A549 (cell line): ENCODE measurements at regions not wholly inside any gene's neighbourhood (a gene's known extent, or its start where the extent isn't known, plus 50 kb on each side); places are given as distances from the start of the nearest gene placed in this dataset.

Experiments used
- BCL3 ChIP-seq: fragments of >200 bp; sonication (Bioruptor Twin); formaldehyde crosslinking; IDR thresholded peaks from 3 replicates; pipeline ENCODE4 v1.6.1; 2016
- EHMT2 ChIP-seq: fragments of 200-600 bp; sonication (generic); IDR thresholded peaks from 2 replicates; pipeline ENCODE4 v1.6.1; 2016; ENCODE audit warnings: antibody characterized with exemption, low read depth, mild to moderate bottlenecking, moderate library complexity
- ESRRA ChIP-seq: fragments of 150-350 bp; IDR thresholded peaks from 2 replicates; pipeline ENCODE4 v1.6.1; 2014; ENCODE audit warnings: mild to moderate bottlenecking, low read length, borderline replicate concordance
- HMGXB4 ChIP-seq: fragments of 250-450 bp; sonication (Bioruptor Pico); IDR thresholded peaks from 2 replicates; pipeline ENCODE4 v1.5.0; 2021; ENCODE audit warnings: mild to moderate bottlenecking, moderate library complexity, borderline replicate concordance
- HOXA7 ChIP-seq: fragments of 250-450 bp; sonication (Bioruptor Pico); IDR thresholded peaks from 2 replicates; pipeline ENCODE4 v1.5.0; 2020; ENCODE audit warnings: mild to moderate bottlenecking, moderate library complexity
- JUNB ChIP-seq: fragments of >200 bp; sonication (Bioruptor Twin); formaldehyde crosslinking; IDR thresholded peaks from 2 replicates; pipeline ENCODE4 v1.6.1; 2016
- NPAS2 ChIP-seq: fragments of 250-450 bp; sonication (Bioruptor Pico); IDR thresholded peaks from 2 replicates; pipeline ENCODE4 v1.8.0; 2022; ENCODE audit warnings: mild to moderate bottlenecking, moderate library complexity, borderline replicate concordance
- PHF8 ChIP-seq: fragments of 200-600 bp; sonication (generic); IDR thresholded peaks from 2 replicates; pipeline ENCODE4 v1.6.1; 2016; ENCODE audit warnings: low read depth, mild to moderate bottlenecking, antibody characterized with exemption, moderate library complexity, borderline replicate concordance
- POLR2A ChIP-seq: IDR thresholded peaks from 2 replicates; pipeline ENCODE4 v1.6.1; 2012; ENCODE audit warnings: mild to moderate bottlenecking, low read length
- RCOR1 ChIP-seq: fragments of 150-350 bp; IDR thresholded peaks from 2 replicates; pipeline ENCODE4 v1.6.1; 2014; ENCODE audit warnings: antibody characterized with exemption, low read length, low read depth
- TF ChIP-seq, protein P1 (sequence below): fragments of >200 bp; sonication (Bioruptor Twin); formaldehyde crosslinking; IDR thresholded peaks from 3 replicates; pipeline ENCODE4 v1.5.1; 2016
- TF ChIP-seq, protein P2 (sequence below): fragments of 450-650 bp; IDR thresholded peaks from 2 replicates; pipeline ENCODE4 v1.6.1; 2014; ENCODE audit warnings: antibody characterized with exemption
- TF ChIP-seq, protein P3 (sequence below): fragments of 200-600 bp; sonication (generic); IDR thresholded peaks from 2 replicates; pipeline ENCODE4 v1.6.1; 2016; ENCODE audit warnings: antibody characterized with exemption, mild to moderate bottlenecking, moderate library complexity
- TF ChIP-seq, protein P4 (sequence below): IDR thresholded peaks from 2 replicates; pipeline ENCODE4 v1.6.1; 2012; ENCODE audit warnings: low read depth, borderline replicate concordance

DNA sequence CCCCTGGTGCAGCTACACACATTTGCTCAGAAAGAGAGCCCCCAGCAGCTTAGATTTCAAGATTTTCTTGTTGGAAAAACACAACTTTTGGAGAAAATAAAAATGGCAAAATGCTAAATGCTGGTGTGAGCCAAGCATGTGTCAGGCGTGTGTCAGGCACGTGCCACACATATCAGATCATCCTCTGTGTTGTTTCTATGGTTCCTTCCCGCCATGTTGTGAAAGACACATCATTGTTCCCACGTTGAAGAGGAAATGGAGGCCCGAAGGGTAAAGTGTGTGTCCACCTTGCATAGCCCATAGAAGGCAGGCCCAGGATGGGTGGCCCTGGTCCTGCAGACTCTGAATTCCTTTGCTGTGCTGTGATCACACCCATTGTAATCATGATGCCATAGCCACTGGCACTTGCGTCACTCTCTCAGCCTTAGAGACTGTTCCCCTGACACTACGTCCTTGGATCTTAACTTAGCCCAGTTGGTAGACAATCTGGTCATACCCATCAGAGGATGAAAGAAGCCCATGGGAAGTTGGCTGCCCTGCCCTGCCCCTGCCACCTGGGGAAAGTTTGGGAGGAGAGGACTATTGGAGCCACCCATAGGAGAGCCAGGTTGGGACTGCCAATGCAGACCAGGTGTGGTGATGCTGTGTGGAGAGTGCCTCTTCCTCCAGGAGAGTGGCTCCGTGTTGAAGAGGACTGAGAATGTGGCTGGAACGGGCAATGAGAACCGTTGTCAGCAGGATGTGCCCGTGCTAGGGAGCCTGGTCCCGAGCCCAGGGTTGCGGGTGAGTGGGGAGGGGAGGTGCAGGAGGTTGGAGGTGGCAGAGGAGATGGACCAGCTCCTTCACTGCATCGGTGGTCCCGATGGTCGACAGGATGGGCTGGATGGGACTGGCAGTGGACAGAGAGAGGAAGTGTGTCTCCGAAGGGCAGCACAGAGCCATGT, 65.6 kb upstream of the IGFBP3 start:
- TF ChIP-seq, protein P1, sequence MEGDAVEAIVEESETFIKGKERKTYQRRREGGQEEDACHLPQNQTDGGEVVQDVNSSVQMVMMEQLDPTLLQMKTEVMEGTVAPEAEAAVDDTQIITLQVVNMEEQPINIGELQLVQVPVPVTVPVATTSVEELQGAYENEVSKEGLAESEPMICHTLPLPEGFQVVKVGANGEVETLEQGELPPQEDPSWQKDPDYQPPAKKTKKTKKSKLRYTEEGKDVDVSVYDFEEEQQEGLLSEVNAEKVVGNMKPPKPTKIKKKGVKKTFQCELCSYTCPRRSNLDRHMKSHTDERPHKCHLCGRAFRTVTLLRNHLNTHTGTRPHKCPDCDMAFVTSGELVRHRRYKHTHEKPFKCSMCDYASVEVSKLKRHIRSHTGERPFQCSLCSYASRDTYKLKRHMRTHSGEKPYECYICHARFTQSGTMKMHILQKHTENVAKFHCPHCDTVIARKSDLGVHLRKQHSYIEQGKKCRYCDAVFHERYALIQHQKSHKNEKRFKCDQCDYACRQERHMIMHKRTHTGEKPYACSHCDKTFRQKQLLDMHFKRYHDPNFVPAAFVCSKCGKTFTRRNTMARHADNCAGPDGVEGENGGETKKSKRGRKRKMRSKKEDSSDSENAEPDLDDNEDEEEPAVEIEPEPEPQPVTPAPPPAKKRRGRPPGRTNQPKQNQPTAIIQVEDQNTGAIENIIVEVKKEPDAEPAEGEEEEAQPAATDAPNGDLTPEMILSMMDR = no peak
- TF ChIP-seq POLR2A (no peak), EHMT2 (no peak), ESRRA (no peak), HMGXB4 (CRISPR knock-in tag) (no peak), HOXA7 (CRISPR knock-in tag) (no peak), JUNB (no peak), BCL3 (no peak), NPAS2 (CRISPR knock-in tag) (no peak), RCOR1 (no peak), PHF8 (no peak)
- TF ChIP-seq, protein P2, sequence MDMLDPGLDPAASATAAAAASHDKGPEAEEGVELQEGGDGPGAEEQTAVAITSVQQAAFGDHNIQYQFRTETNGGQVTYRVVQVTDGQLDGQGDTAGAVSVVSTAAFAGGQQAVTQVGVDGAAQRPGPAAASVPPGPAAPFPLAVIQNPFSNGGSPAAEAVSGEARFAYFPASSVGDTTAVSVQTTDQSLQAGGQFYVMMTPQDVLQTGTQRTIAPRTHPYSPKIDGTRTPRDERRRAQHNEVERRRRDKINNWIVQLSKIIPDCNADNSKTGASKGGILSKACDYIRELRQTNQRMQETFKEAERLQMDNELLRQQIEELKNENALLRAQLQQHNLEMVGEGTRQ = no peak
- TF ChIP-seq, protein P3, sequence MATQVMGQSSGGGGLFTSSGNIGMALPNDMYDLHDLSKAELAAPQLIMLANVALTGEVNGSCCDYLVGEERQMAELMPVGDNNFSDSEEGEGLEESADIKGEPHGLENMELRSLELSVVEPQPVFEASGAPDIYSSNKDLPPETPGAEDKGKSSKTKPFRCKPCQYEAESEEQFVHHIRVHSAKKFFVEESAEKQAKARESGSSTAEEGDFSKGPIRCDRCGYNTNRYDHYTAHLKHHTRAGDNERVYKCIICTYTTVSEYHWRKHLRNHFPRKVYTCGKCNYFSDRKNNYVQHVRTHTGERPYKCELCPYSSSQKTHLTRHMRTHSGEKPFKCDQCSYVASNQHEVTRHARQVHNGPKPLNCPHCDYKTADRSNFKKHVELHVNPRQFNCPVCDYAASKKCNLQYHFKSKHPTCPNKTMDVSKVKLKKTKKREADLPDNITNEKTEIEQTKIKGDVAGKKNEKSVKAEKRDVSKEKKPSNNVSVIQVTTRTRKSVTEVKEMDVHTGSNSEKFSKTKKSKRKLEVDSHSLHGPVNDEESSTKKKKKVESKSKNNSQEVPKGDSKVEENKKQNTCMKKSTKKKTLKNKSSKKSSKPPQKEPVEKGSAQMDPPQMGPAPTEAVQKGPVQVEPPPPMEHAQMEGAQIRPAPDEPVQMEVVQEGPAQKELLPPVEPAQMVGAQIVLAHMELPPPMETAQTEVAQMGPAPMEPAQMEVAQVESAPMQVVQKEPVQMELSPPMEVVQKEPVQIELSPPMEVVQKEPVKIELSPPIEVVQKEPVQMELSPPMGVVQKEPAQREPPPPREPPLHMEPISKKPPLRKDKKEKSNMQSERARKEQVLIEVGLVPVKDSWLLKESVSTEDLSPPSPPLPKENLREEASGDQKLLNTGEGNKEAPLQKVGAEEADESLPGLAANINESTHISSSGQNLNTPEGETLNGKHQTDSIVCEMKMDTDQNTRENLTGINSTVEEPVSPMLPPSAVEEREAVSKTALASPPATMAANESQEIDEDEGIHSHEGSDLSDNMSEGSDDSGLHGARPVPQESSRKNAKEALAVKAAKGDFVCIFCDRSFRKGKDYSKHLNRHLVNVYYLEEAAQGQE = no peak
- TF ChIP-seq, protein P4, sequence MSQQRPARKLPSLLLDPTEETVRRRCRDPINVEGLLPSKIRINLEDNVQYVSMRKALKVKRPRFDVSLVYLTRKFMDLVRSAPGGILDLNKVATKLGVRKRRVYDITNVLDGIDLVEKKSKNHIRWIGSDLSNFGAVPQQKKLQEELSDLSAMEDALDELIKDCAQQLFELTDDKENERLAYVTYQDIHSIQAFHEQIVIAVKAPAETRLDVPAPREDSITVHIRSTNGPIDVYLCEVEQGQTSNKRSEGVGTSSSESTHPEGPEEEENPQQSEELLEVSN = no peak
